HepG2 (cell line): ENCODE measurements at regions not wholly inside any gene's neighbourhood (a gene's known extent, or its start where the extent isn't known, plus 50 kb on each side); places are given as distances from the start of the nearest gene placed in this dataset.

ENCODE experiments used
- ATAC-seq: fragments of 200-7000 bp; cut with Tn5 transposase; 3 replicates; pipeline ENCODE4 v1.9.1; 2020; ENCODE audit warnings: mild to moderate bottlenecking, moderate library complexity
- BruUV-seq: library from RNA; stranded (reverse); fragments of 400-500 nt; replicated peaks from 2 replicates; lab custom pipeline; 2021; lab: Mats Ljungman, UMichigan
- CTCF ChIA-PET: fragments of 300-600 bp; formaldehyde crosslinking; extraction: SDS; loops from one replicate; lab custom pipeline; 2021; ENCODE audit warnings: low total read pairs, inconsistent platforms, low intra/inter-chr PET ratio; lab: Yijun Ruan, JAX
- POLR2A ChIA-PET: fragments of 350-600 bp; sonication (Branson Sonifier 250); formaldehyde crosslinking; loops from one replicate; lab custom pipeline; 2020; ENCODE audit warnings: antibody characterized with exemption, inconsistent platforms; lab: Yijun Ruan, JAX
- DNase-seq: peaks from one replicate; pipeline ENCODE4 v3.0.0-alpha.2; 2015; ENCODE audit warnings: low spot score
- FAIRE-seq: peaks from 3 replicates; lab custom pipeline; 2011; peaks lifted over from hg19 to GRCh38; lab: Jason Lieb, UNC
- H2AFZ ChIP-seq: one replicate; pipeline ENCODE4 v1.6.1; 2011; ENCODE audit warnings: low read length, inconsistent platforms
- H3K27ac ChIP-seq: fragments of 300-600 bp; 3 replicates; pipeline ENCODE4 v1.8.0; 2011; ENCODE audit warnings: mixed run types, mild to moderate bottlenecking, mixed read lengths, low read length, inconsistent platforms; ENCODE audit not compliant: insufficient read depth; ENCODE audit errors: extremely low read length
- H3K27me3 ChIP-seq, 2 experiments: fragments of 200-600 bp in 1 of 2; 2 replicates in 1 of 2; 3 replicates in 1 of 2; pipeline versions ENCODE4 v1.6.0 to v1.8.0; 2011; ENCODE audit warnings: low read length in 2 of 2, mild to moderate bottlenecking in 2 of 2, moderate library complexity in 2 of 2, inconsistent platforms in 1 of 2; ENCODE audit not compliant: insufficient read depth in 2 of 2, control insufficient read depth in 1 of 2
- H3K36me3 ChIP-seq, 2 experiments: fragments of 200-600 bp in 1 of 2; replicated peaks in 1 of 2; 2 replicates in 1 of 2; 3 replicates in 1 of 2; pipeline versions ENCODE4 v1.5.1 to v1.8.0; 2011; ENCODE audit warnings: low read length in 2 of 2, inconsistent platforms in 1 of 2; ENCODE audit not compliant: insufficient read depth in 2 of 2, control insufficient read depth in 1 of 2
- H3K4me1 ChIP-seq: 2 replicates; pipeline ENCODE4 v1.5.1; 2012; ENCODE audit warnings: low read length, inconsistent platforms; ENCODE audit not compliant: insufficient read depth
- H3K4me2 ChIP-seq: 2 replicates; pipeline ENCODE4 v1.6.0; 2011; ENCODE audit warnings: low read depth, low read length, inconsistent platforms
- H3K4me3 ChIP-seq, 3 experiments: fragments of 200-600 bp in 1 of 3; sonication (generic), shearing (Covaris generic) in 1 of 3; replicated peaks in 1 of 3; 2 replicates each; pipeline ENCODE4 v1.5.1; 2011 to 2016; ENCODE audit warnings: low read length in 3 of 3, inconsistent platforms in 2 of 3, low read depth in 2 of 3, mild to moderate bottlenecking in 2 of 3, control low read depth in 1 of 3, mixed read lengths in 1 of 3; ENCODE audit not compliant: insufficient read depth in 1 of 3
- H3K79me2 ChIP-seq: one replicate; pipeline ENCODE4 v1.6.1; 2011; ENCODE audit warnings: low read length, inconsistent platforms; ENCODE audit not compliant: insufficient read depth
- H3K9ac ChIP-seq: 2 replicates; pipeline ENCODE4 v1.6.0; 2011; ENCODE audit warnings: mild to moderate bottlenecking, low read depth, low read length, inconsistent platforms; ENCODE audit not compliant: insufficient read depth
- H3K9me3 ChIP-seq: 2 replicates; pipeline ENCODE4 v1.5.1; 2012; ENCODE audit warnings: mild to moderate bottlenecking, low read length
- H4K20me1 ChIP-seq: 2 replicates; pipeline ENCODE4 v1.6.0; 2011; ENCODE audit warnings: inconsistent platforms, mild to moderate bottlenecking, low read length, moderate library complexity; ENCODE audit not compliant: insufficient read depth
- ATM ChIP-seq: fragments of 450-650 bp; IDR thresholded peaks from 2 replicates; pipeline ENCODE4 v1.7.1; 2017; ENCODE audit warnings: mild to moderate bottlenecking, borderline replicate concordance
- CCDC6 ChIP-seq: sonication (generic); formaldehyde crosslinking; IDR thresholded peaks from 2 replicates; pipeline ENCODE4 v1.8.1; 2022; ENCODE audit warnings: mild to moderate bottlenecking, missing genetic modification reagents, moderate library complexity
- GATAD2A ChIP-seq: IDR thresholded peaks from 2 replicates; pipeline ENCODE4 v1.6.1; 2016
- HDAC2 ChIP-seq: sonication (generic); formaldehyde crosslinking; IDR thresholded peaks from 2 replicates; pipeline ENCODE4 v1.4.0; 2020; ENCODE audit warnings: missing genetic modification reagents
- HMG20B ChIP-seq: conservative IDR thresholded peaks from 2 replicates; pipeline ENCODE4 v1.6.1; 2016; ENCODE audit warnings: missing genetic modification reagents, missing compliant biosample characterization
- RARG ChIP-seq: sonication (generic); formaldehyde crosslinking; IDR thresholded peaks from 2 replicates; pipeline ENCODE4 v1.4.0; 2020; ENCODE audit warnings: low read depth, mild to moderate bottlenecking, missing genetic modification reagents
- RFX1 ChIP-seq: fragments of 450-650 bp; IDR thresholded peaks from 2 replicates; pipeline ENCODE4 v1.6.1; 2017
- RFX3 ChIP-seq: IDR thresholded peaks from 2 replicates; pipeline ENCODE4 v1.6.1; 2016; ENCODE audit warnings: missing biosample characterization, missing genetic modification reagents
- SRSF9 ChIP-seq: fragments of 200-400 bp; formaldehyde crosslinking; IDR thresholded peaks from 2 replicates; pipeline ENCODE4 v1.6.1; 2018; ENCODE audit warnings: borderline replicate concordance, mild to moderate bottlenecking, low read depth, low read length; ENCODE audit not compliant: insufficient read depth, poor library complexity, severe bottlenecking
- YY1 ChIP-seq: IDR thresholded peaks from 2 replicates; pipeline ENCODE4 v1.6.1; 2011; ENCODE audit warnings: low read length, low read depth, moderate library complexity, mild to moderate bottlenecking; ENCODE audit not compliant: insufficient read depth, insufficient replicate concordance
- ZBTB3 ChIP-seq: sonication (generic); formaldehyde crosslinking; IDR thresholded peaks from 2 replicates; pipeline ENCODE4 v1.4.0; 2020; ENCODE audit warnings: low read depth, mild to moderate bottlenecking, moderate library complexity, missing genetic modification reagents, borderline replicate concordance
- ZFP41 ChIP-seq: sonication (generic); formaldehyde crosslinking; IDR thresholded peaks from 2 replicates; pipeline ENCODE4 v1.4.0; 2020; ENCODE audit warnings: mild to moderate bottlenecking, missing genetic modification reagents, borderline replicate concordance
- ZNF12 ChIP-seq: sonication (generic); formaldehyde crosslinking; IDR thresholded peaks from 2 replicates; pipeline ENCODE4 v1.5.0; 2020; ENCODE audit warnings: missing genetic modification reagents
- ZNF362 ChIP-seq: sonication (generic); formaldehyde crosslinking; IDR thresholded peaks from 2 replicates; pipeline ENCODE4 v1.4.0; 2020; ENCODE audit warnings: missing genetic modification reagents, mild to moderate bottlenecking, borderline replicate concordance
- ZNF549 ChIP-seq: sonication (generic); formaldehyde crosslinking; IDR thresholded peaks from 2 replicates; pipeline ENCODE4 v1.5.0; 2020; ENCODE audit warnings: missing genetic modification reagents
- ZNF652 ChIP-seq: IDR thresholded peaks from 2 replicates; pipeline ENCODE4 v1.6.1; 2016; ENCODE audit warnings: low read depth, borderline replicate concordance
- ZSCAN29 ChIP-seq: sonication (generic); formaldehyde crosslinking; conservative IDR thresholded peaks from 2 replicates; pipeline ENCODE4 v1.4.0; 2020; ENCODE audit warnings: mild to moderate bottlenecking, missing genetic modification reagents
- WGBS: methylation state at CpG from one replicate; pipeline ENCODE4 v1.1.6; 2017; ENCODE audit warnings: low lambda C conversion rate; 5-methylcytosine and 5-hydroxymethylcytosine counted together
- in situ Hi-C: cut with HindIII; loops from 2 replicates; pipeline ENCODE4 v1.10.0; 2017; ENCODE audit warnings: low pct_unique_long_range_greater_than_20kb; ENCODE audit not compliant: extremely low pct_ligation_motif_present
- intact Hi-C: fragments of 100-400 bp; cut with micrococcal nuclease; formaldehyde crosslinking; loops from one replicate; pipeline ENCODE4 v1.10.0; 2022; ENCODE audit not compliant: unreplicated experiment

- POLR2A ChIA-PET, result no interaction called here
- TF ChIP-seq ZNF362 (no peak), RFX1 (no peak), CCDC6 (CRISPR knock-in tag) (no peak)
- H3K4me1 ChIP-seq, result no peaks in the 10 kb centered on the region
- H3K4me2 ChIP-seq, result no peak overlapping the region
- 2% methylated on average over 2 of the region's 2 CpGs for WGBS
- H3K27me3 ChIP-seq, result no peaks in the 10 kb centered on the region
- no peak overlapping the region for H3K9ac ChIP-seq
- FAIRE-seq (no peak), DNase-seq (no peak), ATAC-seq (no peak)
- H3K27ac ChIP-seq, result no peak overlapping the region
- H3K36me3 ChIP-seq, result no peaks in the 10 kb centered on the region
- intact Hi-C loops (no loop called here), in situ Hi-C loops (no loop called here)
- H4K20me1 ChIP-seq, result no peaks in the 10 kb centered on the region
- BruUV-seq, result no TSS peak
- CTCF ChIA-PET, result no interaction called here
- H3K79me2 ChIP-seq, result no peaks in the 10 kb centered on the region
- no peak overlapping the region for H3K4me3 ChIP-seq
- no peaks in the 10 kb centered on the region for H3K9me3 ChIP-seq
- no peak overlapping the region for H2AFZ ChIP-seq
Measured at GRCh38 chr3:74537857-74538256, 76.6 kb downstream of the CNTN3 start.

- ChIA-PET POLR2A (no interaction called here), CTCF (no interaction called here)
- Histone ChIP-seq H3K4me1 (no peaks in the 10 kb centered on the region), H4K20me1 (no peaks in the 10 kb centered on the region), H3K27ac (no peak overlapping the region), H3K4me3 (no peak overlapping the region), H3K36me3 (no peaks in the 10 kb centered on the region), H2AFZ (no peak overlapping the region), H3K27me3 (no peaks in the 10 kb centered on the region), H3K4me2 (no peak overlapping the region), H3K9ac (no peak overlapping the region), H3K79me2 (no peaks in the 10 kb centered on the region), H3K9me3 (no peaks in the 10 kb centered on the region)
- WGBS, result 0% methylated on average over 4 of the region's 4 CpGs
- in situ Hi-C loops (no loop called here), intact Hi-C loops (no loop called here)
- ATAC-seq (no peak), DNase-seq (no peak), FAIRE-seq (no peak)
- no TSS peak for BruUV-seq
- TF ChIP-seq YY1, result no peak
- no peak for TF ChIP-seq ZNF549 (CRISPR knock-in tag)
- no peak for TF ChIP-seq ZBTB3
- no peak for TF ChIP-seq RFX3
- TF ChIP-seq HDAC2 (CRISPR knock-in tag), result no peak
- TF ChIP-seq GATAD2A (CRISPR knock-in tag), result no peak
- TF ChIP-seq RARG (CRISPR knock-in tag), result no peak
- no peak for TF ChIP-seq ZSCAN29 (CRISPR knock-in tag)
- no peak for TF ChIP-seq ZNF652 (CRISPR knock-in tag)
- no peak for TF ChIP-seq HMG20B
- no peak for TF ChIP-seq ZFP41 (CRISPR knock-in tag)
- no peak for TF ChIP-seq ZNF12 (CRISPR knock-in tag)
- TF ChIP-seq ATM, result no peak
- TF ChIP-seq SRSF9, result no peak
Measured at GRCh38 chr3:74537164-74537563, 77.3 kb downstream of the CNTN3 start.
